ENCODE measurements at regions not wholly inside any gene's neighbourhood (a gene's known extent, or its start where the extent isn't known, plus 50 kb on each side); places are given as distances from the start of the nearest gene placed in this dataset.
"Not testable (repeated sequence)": the region's sequence is repeated elsewhere in the genome, so short reads cannot be mapped to it uniquely, and the experiment has no call there.

DNA sequence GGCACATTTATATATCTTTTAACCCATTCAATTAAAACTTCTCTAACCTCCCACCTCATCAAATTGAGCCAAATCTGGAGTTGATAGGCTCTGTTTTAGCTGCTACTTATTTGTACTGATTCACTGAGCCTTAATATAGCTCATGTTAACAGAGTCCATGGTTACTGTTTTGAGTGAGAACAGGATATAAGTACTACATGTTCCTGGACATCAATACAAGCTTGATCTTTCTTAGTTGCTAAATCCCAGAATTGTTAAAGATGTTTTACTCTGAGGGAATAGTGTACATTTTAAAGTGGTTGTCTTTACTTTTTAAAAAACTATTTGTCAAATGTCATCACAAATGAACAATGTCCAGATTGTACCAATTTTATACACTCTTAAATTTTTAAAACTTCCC is 157.7 kb downstream of the RPRM start:
- no peak overlapping the region for H3K27ac ChIP-seq
- H4K20me1 ChIP-seq: no peaks in the 10 kb centered on the region
- no peaks in the 10 kb centered on the region for H3K36me3 ChIP-seq
- TF ChIP-seq Cebpa-rat (IDR thresholded peaks at IDR 0.05): no peak
- no peak overlapping the region for H3K4me3 ChIP-seq
- no peaks in the 10 kb centered on the region for H3K4me1 ChIP-seq
- H3K27me3 ChIP-seq: no peaks in the 10 kb centered on the region
- H3K9me3 ChIP-seq (replicated peaks in 1 of 11): no peaks in the 10 kb centered on the region
- H3K4me2 ChIP-seq: no peak overlapping the region
- no peak overlapping the region for H3K9ac ChIP-seq

DNA sequence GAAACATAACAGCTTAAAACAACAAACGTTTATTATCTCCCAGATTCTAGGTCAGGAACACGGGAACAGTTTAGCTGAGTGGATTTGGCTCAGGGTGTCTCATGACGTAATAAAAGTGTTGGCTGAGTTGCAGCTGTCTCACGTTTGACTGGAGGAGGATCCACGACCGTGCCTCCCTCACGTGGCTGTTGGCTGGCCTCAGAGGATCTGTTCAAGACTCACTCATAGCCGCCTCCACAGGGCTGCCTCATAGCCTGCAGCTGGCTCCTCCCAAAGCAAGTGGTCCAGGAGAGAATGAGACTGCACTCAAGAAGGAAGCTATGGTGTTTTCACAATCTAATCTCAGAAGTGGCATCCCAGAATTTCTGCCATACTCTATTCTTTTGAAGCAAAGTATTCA is 167.1 kb downstream of the RPRM start:
- H3K36me3 ChIP-seq: no peaks in the 10 kb centered on the region
- H3K4me3 ChIP-seq: no peak overlapping the region
- no peaks in the 10 kb centered on the region for H4K20me1 ChIP-seq
- TF ChIP-seq Cebpa-rat (IDR thresholded peaks at IDR 0.05): no peak
- no peaks in the 10 kb centered on the region for H3K9me3 ChIP-seq (replicated peaks in 1 of 11)
- H3K4me2 ChIP-seq: no peak overlapping the region
- H3K27me3 ChIP-seq: no peaks in the 10 kb centered on the region
- H3K4me1 ChIP-seq: no peaks in the 10 kb centered on the region
- no peak overlapping the region for H3K9ac ChIP-seq
- H3K27ac ChIP-seq: no peak overlapping the region

DNA sequence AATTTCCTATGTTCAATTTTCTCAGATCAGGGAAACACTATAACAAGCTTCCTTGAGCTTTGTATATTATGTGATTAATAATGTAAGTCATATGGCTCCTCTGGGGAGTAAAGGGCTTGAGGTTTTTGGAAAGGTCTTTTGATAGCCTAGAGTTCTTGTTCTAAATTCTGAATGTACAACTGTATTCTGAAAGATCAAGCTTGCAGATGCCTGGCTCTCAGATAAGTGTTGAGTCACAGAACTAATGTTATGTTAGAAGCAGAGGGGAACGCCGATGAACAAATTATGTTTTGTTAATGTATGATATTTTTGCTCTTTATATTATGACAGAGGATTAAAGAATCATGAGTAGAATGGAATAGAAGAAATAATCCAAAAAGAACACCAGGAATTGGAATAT is 170.1 kb downstream of the RPRM start:
- Histone ChIP-seq H3K4me3 (no peak overlapping the region), H3K27ac (no peak overlapping the region), H3K4me2 (no peak overlapping the region), H4K20me1 (no peaks in the 10 kb centered on the region), H3K36me3 (no peaks in the 10 kb centered on the region), H3K27me3 (no peaks in the 10 kb centered on the region), H3K4me1 (no peaks in the 10 kb centered on the region), H3K9me3 (replicated peaks in 1 of 11) (no peaks in the 10 kb centered on the region), H3K9ac (no peak overlapping the region)
- TF ChIP-seq Cebpa-rat (IDR thresholded peaks at IDR 0.05): no peak

- no peaks in the 10 kb centered on the region for H3K9me3 ChIP-seq (replicated peaks in 1 of 11)
- no peaks in the 10 kb centered on the region for H3K4me1 ChIP-seq
- H3K36me3 ChIP-seq: no peaks in the 10 kb centered on the region
- no peaks in the 10 kb centered on the region for H4K20me1 ChIP-seq
- no peak overlapping the region for H3K4me3 ChIP-seq
- no peaks in the 10 kb centered on the region for H3K27me3 ChIP-seq
- TF ChIP-seq Cebpa-rat (IDR thresholded peaks at IDR 0.05): no peak
- no peak overlapping the region for H3K9ac ChIP-seq
- no peak overlapping the region for H3K27ac ChIP-seq
- H3K4me2 ChIP-seq: no peak overlapping the region
Observed at GRCh38 chr2:153307223-153307622, 171.3 kb downstream of the RPRM start.

- Histone ChIP-seq H3K4me3 (no peak overlapping the region), H3K9ac (no peak overlapping the region), H3K36me3 (no peaks in the 10 kb centered on the region), H3K4me2 (no peak overlapping the region), H4K20me1 (no peaks in the 10 kb centered on the region), H3K27me3 (no peaks in the 10 kb centered on the region), H3K27ac (no peak overlapping the region), H3K9me3 (replicated peaks in 1 of 11) (no peaks in the 10 kb centered on the region), H3K4me1 (no peaks in the 10 kb centered on the region)
- TF ChIP-seq Cebpa-rat (IDR thresholded peaks at IDR 0.05): no peak
Observed at GRCh38 chr2:153299809-153300208, 178.8 kb downstream of the RPRM start.

- TF ChIP-seq Cebpa-rat (IDR thresholded peaks at IDR 0.05): no peak
- H3K4me1 ChIP-seq: no peaks in the 10 kb centered on the region
- H3K4me2 ChIP-seq: no peak overlapping the region
- no peaks in the 10 kb centered on the region for H4K20me1 ChIP-seq
- H3K36me3 ChIP-seq: no peaks in the 10 kb centered on the region
- no peak overlapping the region for H3K9ac ChIP-seq
- H3K27me3 ChIP-seq: no peaks in the 10 kb centered on the region
- H3K27ac ChIP-seq: no peak overlapping the region
- H3K4me3 ChIP-seq: no peak overlapping the region
- H3K9me3 ChIP-seq (replicated peaks in 1 of 11): no peaks in the 10 kb centered on the region
Observed at GRCh38 chr2:153299217-153299616, 179.3 kb downstream of the RPRM start.

- H3K9me3 ChIP-seq (replicated peaks in 1 of 11): no peaks in the 10 kb centered on the region
- H3K27me3 ChIP-seq: no peaks in the 10 kb centered on the region
- H3K4me1 ChIP-seq: no peaks in the 10 kb centered on the region
- no peak overlapping the region for H3K9ac ChIP-seq
- no peak overlapping the region for H3K4me2 ChIP-seq
- no peak overlapping the region for H3K27ac ChIP-seq
- no peak for TF ChIP-seq Cebpa-rat (IDR thresholded peaks at IDR 0.05)
- no peaks in the 10 kb centered on the region for H4K20me1 ChIP-seq
- H3K36me3 ChIP-seq: no peaks in the 10 kb centered on the region
- H3K4me3 ChIP-seq: no peak overlapping the region
Observed at GRCh38 chr2:153294199-153294786, 184.3 kb downstream of the RPRM start.

DNA sequence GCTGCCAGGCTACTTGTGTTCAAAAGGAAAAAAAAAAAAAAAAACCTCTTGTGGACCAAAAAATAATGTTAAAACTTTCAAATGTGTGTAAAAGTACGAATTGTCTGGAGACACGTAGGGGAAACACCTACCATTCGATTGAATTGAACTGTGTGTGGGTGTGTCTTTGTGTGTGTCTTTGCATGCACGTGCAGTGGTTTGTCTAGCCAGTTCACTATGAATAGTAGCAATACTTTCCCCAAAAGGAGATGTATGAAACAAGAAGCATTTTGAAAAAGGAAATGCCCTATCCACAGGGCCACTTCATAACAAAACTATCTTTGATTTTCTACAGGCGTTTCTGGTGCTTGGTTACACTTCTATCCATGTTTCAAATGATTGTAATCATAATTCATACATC is 186.8 kb downstream of the RPRM start:
- H3K9ac ChIP-seq: no peak overlapping the region
- H3K27me3 ChIP-seq: no peaks in the 10 kb centered on the region
- no peaks in the 10 kb centered on the region for H3K9me3 ChIP-seq (replicated peaks in 1 of 11)
- no peaks in the 10 kb centered on the region for H3K36me3 ChIP-seq
- no peak overlapping the region for H3K4me2 ChIP-seq
- H3K4me3 ChIP-seq: no peak overlapping the region
- no peaks in the 10 kb centered on the region for H3K4me1 ChIP-seq
- H4K20me1 ChIP-seq: no peaks in the 10 kb centered on the region
- TF ChIP-seq Cebpa-rat (IDR thresholded peaks at IDR 0.05): no peak
- H3K27ac ChIP-seq: no peak overlapping the region

DNA sequence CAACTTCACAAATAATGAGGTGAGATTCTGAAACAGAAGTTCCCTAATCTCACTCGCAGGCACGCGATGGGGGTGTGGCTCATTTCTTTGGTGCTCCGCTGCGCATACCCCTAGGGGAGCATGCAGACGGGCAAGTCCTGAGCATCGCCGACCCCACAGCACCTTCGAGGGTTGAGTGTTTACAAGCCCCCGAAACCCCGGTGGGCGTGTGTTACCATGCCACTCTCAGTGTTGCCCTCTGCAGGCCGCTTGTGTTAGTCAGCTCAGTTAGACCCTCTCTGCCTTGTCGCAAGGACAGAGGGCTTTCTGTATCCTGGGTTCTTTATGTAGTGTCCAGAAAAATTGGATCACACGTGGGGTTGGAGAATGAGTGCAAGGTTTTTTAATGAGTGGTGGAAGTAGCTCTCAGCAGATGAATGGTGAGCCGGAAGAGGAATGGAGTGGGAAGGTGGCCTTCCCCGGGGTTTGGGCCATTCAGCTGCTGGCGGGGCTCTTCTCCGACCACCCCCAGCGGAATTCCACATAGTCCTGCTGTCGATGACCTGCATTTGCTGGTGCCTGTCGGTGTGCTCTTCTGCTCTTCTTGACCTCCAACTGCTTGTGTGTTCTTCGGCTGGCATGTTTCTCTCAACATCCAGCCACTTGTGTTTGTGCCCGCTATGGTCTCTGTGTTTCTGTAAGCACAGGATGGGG is 191.3 kb downstream of the RPRM start:
- Histone ChIP-seq H3K4me2 (no peak overlapping the region), H4K20me1 (no peaks in the 10 kb centered on the region), H3K27ac (no peak overlapping the region), H3K9ac (no peak overlapping the region), H3K9me3 (replicated peaks in 1 of 11) (peaks cover 4 to 18% (median 14%) of the 10 kb centered on the region in 11 experiments), H3K4me3 (no peak overlapping the region), H3K4me1 (no peaks in the 10 kb centered on the region), H3K27me3 (no peaks in the 10 kb centered on the region), H3K36me3 (no peaks in the 10 kb centered on the region)
- TF ChIP-seq Cebpa-rat (IDR thresholded peaks at IDR 0.05): no peak

DNA sequence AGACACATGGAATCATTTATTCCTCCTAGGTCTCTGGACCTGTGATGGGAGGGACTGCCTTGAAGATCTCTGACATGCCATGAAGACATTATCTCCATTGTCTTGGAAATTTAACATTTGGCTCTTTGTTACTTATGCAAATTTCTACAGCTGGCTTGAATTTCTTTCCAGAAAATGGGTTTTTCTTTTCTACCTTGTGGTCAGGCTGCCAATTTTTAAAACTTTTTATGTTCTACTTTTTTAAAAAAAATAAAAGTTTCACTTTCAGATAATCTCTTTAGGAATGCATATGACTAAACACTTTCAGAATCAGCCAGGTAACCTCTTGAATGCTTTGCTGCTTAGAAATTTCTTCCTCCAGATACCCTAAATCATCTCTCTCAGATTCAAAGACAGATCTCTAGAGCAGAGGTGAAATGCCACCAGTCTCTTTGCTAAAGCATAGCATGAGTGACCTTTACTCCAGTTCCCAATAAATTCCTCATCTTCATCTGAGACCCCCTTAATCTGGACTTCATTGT is 209.6 kb downstream of the RPRM start:
- Histone ChIP-seq H3K4me2 (no peak overlapping the region), H3K4me3 (no peak overlapping the region), H3K27ac (no peak overlapping the region), H4K20me1 (no peaks in the 10 kb centered on the region), H3K9ac (no peak overlapping the region), H3K9me3 (replicated peaks in 1 of 11) (peaks cover 0 to 13% (median 7%) of the 10 kb centered on the region in 11 experiments; a peak in 8 of 22 replicates), H3K27me3 (no peaks in the 10 kb centered on the region), H3K4me1 (no peaks in the 10 kb centered on the region), H3K36me3 (no peaks in the 10 kb centered on the region)
- no peak for TF ChIP-seq Cebpa-rat (IDR thresholded peaks at IDR 0.05)

- not testable (repeated sequence) for H3K4me1 ChIP-seq; H3K9ac ChIP-seq; H3K9me3 ChIP-seq (replicated peaks in 1 of 11); H3K27ac ChIP-seq; H3K4me2 ChIP-seq; H3K27me3 ChIP-seq; H3K36me3 ChIP-seq; H3K4me3 ChIP-seq; H4K20me1 ChIP-seq
Observed at GRCh38 chr2:153256876-153257275, 221.7 kb downstream of the RPRM start.

DNA sequence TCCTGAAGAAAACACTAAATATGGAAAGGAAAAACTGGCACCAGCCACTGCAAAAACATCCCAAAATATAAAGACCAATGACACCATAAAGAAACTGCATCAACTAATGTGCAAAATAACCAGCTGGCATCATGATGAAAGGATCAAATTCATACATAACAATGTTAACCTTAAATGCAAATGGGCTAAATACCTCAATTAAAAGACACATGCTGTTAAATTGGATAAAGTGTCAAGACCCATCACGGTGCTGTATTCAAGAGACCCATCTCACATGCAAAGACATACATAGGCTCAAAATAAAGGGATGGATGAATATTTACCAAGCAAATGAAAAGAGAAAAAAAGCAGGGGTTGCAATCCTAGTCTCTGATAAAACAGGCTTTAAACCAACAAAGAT is 231.9 kb downstream of the RPRM start:
- not testable (repeated sequence) for H3K27ac ChIP-seq; H3K27me3 ChIP-seq; H4K20me1 ChIP-seq; H3K9me3 ChIP-seq (replicated peaks in 1 of 11); H3K36me3 ChIP-seq; H3K4me2 ChIP-seq; H3K4me3 ChIP-seq; H3K4me1 ChIP-seq; H3K9ac ChIP-seq

All from BLaER1 treated with 17β-estradiol and CSF1 and Interleukin-3, amounts not matched to agents 10 nM and 100 nM (cell line).